Activated CD4-positive, CD25-positive, alpha-beta regulatory T cell treated with anti-CD3 and anti-CD28 coated beads, Interleukin-2, amount 50 U/mL, for 16 hours (primary cell): ENCODE measurements at regions not wholly inside any gene's neighbourhood (a gene's known extent, or its start where the extent isn't known, plus 50 kb on each side); places are given as distances from the start of the nearest gene placed in this dataset.
"Not testable (repeated sequence)": the region's sequence is repeated elsewhere in the genome, so short reads cannot be mapped to it uniquely, and the experiment has no call there.

ENCODE experiments used
- DNase-seq: peaks from one replicate; pipeline ENCODE4 v3.0.0-alpha.2; 2020; ENCODE audit warnings: low read depth, low spot score

DNA sequence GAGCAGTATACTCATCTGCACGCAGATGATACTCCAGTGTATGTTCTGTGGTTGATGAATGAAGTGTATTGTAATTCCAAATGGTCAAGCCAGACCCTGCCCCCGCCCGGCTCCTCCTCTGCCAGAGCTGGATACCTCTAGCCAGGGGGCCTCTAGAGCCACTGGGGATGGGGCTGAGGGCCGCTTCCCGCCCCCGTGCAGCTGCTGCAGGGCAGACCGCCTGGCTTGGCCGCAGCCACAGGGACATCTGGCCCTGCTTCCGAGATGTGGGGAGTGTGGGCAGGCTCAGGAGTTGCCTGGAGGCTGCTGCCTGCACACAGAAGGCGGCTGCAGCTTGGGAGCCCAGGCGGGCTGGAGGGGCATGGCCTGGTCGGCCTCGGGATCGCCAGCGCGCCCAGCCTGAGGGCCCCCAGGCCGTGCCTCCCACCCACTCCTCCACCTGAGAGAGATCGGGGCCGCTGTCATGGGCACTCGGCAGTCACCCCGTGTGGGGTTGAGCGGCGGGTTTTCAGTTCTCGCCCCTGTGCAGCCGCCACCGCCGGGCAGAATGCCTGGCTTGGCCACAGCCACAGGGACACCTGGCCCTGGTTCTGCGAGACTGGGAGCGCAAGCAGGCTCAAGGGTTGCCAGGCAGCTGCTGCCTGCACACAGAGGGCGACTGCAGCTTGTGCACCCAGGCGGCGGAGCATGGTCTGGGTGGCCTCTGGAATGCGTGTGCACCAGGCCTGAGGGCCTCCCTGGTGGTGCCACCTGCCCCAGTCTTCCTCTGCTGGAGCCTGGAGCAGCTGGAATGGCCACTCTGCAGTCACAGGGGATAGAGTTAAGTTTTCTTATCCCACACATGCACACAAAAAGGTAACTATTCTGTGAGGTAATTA is 1643.7 kb downstream of the SPATA31A7 start:
- DNase-seq = not testable (repeated sequence)

DNA sequence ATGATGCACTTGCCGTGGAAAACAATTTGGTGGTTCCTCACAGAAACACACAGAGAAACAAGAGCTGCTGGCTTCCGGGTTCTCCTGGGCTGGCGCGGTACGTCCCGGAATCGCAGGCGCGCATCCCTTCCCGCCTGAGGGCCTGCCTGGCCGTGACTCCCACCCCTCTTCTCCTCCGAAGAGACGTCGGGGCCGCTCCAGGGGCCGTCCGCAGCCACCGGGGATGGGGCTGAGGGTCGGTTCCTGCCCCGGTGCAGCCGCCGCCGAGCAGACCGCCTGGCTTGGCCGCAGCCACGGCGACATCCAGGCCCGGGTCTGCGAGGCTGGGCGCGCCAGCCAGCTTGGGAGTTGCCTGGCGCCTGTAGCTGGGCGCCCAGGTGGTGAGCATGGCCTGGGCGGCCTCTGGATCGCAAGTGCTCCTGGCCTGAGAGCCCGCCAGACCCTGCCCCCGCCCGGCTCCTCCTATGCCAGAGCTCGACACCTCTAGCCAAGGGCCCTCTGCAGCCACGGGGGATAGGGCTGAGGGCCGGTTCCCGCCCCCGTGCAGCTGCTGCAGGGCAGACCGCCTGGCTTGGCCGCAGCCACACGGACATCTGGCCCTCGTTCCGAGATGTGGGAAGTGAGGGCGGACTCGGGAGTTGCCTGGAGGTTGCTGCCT is 1647.5 kb downstream of the SPATA31A7 start:
- DNase-seq = not testable (repeated sequence)

DNA sequence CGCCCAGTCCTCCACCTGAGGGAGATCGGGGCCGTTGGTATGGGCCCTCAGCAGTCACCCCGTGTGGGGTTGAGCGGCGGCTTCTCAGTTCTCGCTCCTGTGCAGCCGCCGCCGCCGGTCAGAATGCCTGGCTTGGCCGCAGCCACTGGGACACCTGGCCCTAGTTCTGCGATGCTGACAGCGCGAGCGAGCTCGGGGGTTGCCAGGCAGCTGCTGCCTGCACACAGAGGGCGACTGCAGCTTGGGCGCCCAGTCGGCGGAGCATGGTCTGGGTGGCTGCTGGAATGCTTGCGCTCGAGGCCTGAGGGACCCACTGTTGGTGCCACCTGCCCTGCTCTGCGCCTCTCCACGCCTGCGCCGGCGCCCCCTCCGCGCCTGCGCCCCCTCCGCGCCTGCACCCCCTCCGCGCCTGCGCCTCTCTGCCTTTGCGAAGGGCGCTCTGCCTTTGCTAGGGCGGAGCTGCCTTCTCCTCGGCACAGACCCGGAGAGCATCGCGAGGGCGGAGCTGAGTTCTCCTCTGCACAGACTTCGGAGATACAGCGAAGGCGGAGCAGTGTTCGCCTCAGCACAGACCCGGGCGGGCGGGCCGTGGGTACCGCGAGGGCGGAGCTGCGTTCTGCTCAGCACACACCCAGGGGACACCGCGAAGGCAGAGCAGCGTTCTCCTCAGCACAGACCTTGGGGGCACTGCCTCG is 1648.3 kb downstream of the SPATA31A7 start:
- DNase-seq = peak; percentile 81

DNA sequence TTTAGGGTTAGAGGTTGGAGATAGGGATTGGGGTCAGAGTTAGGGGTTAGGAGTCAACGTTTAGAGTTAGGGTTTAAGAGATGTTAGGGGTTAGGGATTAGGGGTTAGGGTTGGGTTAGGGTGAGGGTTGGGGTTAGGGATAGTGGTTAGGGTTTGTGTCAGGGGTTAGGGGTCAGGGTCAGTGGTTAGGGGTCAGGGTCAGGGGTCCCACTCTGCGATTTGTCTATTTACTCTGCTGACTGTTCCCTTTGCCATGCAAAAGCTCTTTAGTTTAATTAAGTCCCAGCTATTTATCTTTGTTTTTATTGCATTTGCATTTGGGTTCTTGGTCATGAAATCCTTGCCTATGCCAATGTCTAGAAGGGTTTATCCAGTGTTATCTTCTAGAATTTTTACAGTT is 1649.3 kb downstream of the SPATA31A7 start:
- DNase-seq = not testable (repeated sequence)

DNA sequence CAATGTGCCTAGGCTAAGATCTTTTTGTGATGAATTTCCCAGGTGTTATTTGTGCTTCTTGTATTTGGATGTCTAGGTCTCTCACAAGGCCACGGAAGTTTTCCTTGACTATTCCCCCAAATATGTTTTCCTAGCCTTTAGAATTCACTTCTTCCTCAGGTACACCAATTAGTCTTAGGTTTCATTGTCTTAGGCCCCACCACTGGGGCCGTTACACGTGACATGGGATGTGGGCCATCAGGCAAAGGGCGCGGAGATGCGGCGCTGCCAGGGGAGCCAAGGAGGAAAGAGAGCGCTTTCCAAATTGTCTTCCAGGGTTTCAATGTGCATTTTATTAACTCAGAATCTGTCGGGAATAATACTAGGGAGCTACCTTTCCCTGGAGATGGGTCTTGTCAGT is 1653.3 kb downstream of the SPATA31A7 start:
- not testable (repeated sequence) for DNase-seq

DNA sequence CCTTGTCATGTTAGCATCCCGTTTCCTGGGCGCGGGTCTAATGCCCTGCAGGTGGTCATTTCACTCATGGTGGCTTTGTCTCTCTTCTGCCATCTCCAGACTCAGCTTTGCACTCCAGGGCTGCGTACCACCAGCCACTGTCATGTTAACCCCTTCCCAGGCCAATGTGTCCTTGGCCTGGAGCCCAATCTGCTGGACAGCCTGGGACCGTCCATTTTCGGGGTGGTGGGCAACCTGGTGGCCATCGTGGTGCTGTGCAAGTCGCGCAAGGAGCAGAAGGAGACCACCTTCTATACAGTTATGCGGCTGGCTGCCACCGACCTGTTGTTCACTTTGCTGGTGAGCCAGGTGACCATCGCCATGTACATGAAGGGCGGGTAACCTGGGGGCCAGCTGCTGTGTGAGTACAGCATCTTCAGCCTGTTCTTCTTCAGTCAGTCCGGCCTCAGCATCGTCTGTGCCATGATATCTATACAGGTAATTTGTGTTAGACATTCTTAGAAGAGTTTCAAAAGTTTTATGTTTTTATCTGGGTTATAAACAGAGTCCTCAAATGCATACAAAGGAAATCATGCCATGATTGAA is 1654.0 kb downstream of the SPATA31A7 start:
- not testable (repeated sequence) for DNase-seq

DNA sequence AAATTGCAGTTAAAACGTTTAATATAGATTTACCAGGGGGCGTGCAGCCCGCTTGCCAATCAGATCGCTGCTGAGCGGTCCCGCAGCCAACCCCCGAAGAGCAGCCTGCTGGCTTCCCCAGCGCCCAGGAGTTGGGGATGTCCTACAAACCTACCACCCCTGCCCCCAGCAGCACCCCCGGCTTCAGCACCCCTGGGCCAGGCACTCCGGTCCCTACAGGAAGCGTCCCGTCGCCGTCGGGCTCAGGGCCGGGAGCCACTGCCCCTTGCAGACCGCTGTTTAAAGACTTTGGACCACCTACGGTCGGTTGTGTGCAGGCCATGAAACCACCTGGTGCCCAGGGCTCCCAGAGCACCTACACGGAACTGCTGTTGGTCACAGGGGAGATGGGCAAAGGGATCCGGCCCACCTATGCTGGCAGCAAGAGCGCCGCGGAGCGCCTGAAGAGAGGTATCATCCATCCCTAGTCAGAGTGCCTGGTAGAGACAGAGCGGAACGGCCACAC is 1654.9 kb downstream of the SPATA31A7 start:
- not testable (repeated sequence) for DNase-seq

GRCh38 chr9:62848258-62848657 is 1658.4 kb downstream of the SPATA31A7 start:
- not testable (repeated sequence) for DNase-seq

DNA sequence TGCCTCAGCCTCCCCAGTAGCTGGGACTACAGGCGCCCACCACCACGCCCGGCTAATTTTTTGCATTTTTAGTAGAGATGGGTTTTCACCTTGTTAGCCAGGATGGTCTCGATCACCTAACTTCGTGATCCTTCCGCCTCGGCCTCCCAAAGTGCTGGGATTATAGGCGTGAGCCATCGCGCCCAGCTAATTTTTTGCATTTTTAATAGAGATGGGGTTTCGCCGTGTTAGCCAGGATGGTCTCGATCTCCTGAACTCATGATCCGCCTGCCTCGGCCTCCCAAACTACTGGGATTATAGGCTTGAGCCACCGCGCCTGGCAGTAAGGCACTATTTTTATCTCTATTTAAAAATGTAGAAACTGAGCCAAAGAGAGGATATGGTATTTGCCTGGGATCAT is 1660.2 kb downstream of the SPATA31A7 start:
- DNase-seq = not testable (repeated sequence)

GRCh38 chr9:62857280-62857679 is 1667.4 kb downstream of the SPATA31A7 start:
- not testable (repeated sequence) for DNase-seq

- not testable (repeated sequence) for DNase-seq
Observed at GRCh38 chr9:62858240-62858639, 1668.4 kb downstream of the SPATA31A7 start.

DNA sequence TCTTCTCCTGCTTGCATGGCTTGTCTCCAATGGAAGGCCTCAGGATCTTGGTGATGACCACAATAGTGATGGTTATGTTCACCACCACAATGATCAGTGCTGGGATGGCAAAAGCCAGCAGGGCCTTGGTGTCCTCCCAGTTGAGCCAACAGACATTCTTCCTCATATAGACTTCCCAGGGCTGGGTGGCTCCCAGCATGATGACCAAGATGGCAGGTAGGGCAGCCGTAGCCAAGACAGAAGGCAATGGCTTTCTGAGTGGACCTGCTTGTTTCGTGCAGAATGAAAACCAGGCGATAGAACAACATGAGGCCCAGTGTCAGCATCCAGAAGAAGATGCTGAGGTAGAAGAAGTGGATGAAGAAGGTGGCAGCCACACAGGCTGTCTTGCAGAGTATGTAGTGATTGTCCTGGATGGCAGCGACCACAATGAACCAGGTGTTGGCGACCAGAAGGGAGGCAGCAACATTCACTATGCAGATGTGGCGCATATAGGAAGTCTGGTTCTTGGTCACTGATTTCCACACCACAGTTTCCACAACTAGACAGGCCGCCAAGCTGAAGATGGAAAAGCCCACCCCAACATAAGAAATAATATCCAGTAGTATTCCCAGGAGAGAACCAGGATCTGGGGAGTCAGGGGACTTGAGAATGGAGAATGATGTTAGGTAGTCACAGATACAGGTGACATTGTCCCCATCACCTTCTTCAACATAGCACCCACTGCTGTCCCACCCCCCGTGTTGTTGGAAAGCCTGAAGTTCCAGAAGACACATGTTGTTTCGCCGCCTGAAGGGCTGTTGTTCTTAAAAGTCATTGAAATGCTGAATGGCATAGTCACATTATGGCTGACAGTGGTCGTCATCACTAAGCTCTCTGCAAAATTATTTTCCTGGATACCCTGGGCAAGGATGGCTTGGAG is 1671.4 kb downstream of the SPATA31A7 start:
- not testable (repeated sequence) for DNase-seq

DNA sequence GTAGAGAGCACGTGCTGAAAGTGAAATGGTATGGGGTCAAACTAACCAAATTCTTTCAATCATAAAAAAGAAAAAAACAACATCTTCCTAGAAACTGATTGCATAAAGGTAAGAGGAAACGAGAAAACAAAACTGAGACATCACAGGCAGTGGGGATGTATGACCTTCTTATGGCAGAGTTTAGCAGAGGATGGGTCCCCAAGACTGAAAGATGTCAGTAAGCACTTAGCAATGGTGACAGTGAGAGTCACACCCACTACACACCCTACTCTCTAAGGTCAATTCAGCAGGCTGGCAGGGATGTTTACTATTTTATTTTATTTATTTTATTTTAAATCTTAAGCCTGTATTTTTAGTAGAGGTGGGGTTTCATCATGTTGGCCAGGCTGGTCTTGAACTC is 1672.3 kb downstream of the SPATA31A7 start:
- not testable (repeated sequence) for DNase-seq

DNA sequence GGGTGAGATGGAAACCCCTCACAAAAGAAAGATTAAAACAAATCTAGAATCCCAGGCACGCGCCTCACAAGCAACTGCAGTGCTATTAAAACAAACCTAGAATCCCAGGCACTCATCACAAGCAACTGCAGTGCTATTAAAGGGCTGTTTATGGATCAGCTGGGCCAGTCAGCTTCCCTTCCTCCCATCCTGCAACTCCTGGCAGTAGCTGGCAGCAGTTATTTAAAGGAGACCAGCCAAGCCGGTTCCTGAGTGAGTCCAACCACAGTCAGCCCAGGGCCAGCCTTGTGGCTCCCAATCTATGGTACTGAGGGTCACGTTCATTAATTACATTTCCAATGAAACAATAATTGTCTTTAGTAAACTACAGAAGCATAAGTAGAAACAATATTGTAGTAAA is 1673.5 kb downstream of the SPATA31A7 start:
- not testable (repeated sequence) for DNase-seq

DNA sequence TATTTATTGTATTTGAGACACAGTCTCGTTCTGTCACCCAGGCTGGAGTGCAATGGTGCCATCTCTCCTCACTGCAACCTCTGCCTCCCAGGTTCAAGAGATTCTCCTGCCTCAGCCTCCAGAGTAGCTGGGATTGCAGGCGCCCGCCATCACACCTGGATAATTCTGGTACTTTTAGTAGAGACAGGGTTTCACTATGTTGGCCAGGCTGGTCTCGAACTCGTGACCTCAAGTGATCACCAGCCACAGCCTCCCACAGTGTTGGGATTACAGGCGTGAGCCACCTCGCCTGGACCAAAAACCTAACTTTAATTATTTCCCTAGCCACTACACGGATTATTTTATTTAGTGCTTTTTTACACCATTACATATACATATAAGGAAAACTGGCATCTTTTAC is 1674.0 kb downstream of the SPATA31A7 start:
- not testable (repeated sequence) for DNase-seq

DNA sequence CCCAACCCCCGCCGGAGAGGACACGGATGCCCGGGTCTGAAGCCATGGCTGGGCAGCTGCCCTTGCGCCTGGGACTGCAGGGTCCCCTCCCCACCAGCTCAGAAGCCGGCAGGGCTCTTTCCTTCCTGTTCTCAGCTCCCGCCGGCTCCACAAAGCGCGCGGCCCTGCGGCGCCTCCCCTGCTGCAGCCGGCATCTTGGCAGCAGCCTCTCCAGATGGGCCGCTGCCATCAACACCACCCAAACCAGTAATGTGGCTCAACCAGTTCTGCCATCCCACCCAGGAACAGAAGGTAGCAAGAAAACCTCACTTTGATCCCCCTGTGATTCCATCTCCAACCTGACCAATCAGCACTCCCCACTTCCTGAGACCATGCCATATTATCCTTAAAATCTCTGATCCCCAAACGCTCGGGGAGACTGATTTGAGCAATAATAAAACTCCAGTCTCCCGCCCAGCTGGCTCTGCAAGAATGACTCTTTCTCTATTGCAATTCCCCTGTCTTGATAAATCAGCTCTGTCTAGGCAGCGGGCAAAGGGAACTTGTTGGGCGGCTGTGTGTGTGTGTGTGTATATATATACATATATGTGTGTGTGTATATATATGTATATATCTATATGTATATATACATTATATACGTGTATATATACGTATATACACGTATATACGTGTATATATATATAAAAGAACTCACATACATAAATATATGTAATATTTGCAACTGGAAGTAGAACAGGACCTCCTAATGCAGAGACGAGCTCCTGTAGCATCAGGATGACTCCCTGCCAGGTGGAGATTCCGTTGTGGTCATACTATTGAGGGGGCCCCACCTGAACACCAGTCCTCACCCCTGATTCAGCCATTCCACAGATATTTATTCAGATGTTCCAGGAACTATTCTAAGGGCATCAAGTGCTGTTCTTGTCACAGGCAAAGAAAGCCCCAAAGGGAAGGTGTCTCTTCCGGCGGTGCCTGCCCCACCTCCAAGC is 1674.9 kb downstream of the SPATA31A7 start:
- DNase-seq = not testable (repeated sequence)

DNA sequence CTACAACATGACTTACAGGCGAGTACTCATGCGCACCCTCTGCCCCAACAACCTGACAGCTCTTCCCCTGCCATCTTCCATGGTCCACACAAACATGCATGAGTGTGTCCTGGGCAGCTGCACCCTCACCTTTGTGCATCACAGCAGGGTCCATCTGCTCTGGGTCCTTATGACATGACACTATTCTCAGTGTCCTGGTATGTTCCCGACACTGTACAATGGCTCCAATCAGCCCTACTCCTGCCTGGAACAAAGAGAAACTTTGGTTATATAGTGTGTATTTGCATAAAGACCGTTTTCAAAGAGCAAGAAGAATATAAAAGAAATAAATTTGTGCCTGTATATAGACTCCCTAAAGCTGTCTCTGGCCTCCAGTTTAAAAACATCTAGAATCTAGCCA is 1679.2 kb downstream of the SPATA31A7 start:
- DNase-seq = not testable (repeated sequence)

DNA sequence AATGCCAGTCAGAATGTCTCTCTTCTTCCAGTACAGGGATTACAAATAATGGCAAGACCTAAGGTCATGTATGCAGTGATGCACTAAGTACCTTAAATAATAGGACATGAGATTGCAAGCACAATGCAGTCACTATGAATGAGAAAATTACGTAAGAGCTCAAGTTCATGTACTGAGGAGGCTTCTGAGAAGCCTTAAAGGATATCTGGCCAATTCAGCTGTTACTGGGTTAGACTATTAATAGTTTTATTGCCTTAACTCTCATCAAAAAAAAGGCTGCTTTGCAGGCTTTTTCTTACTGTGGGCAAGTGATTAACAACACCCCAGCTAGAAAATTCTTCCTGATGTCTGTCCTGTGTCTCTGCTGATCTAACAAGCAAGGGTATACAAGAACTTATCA is 1681.9 kb downstream of the SPATA31A7 start:
- DNase-seq = not testable (repeated sequence)

DNA sequence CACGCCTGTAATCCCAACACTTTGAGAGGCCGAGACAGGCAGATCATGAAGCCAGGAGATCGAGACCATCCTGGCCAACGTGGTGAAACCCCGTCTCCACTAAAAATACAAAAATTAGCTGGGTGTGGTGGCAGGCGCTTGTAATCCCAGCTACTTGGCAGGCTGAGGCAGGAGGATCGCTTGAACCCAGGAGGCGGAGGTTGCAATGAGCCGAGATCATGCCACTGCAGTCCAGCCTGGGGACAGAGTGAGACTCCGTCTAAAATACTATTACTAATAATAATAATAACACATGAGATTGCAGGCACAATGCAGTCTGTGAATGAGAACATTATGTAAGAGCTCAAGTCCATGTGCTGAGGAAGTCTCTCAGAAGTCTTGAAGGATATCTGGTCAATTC is 1684.4 kb downstream of the SPATA31A7 start:
- DNase-seq = not testable (repeated sequence)
